Endothelial cell of hepatic sinusoid (primary cell): ENCODE measurements at regions not wholly inside any gene's neighbourhood (a gene's known extent, or its start where the extent isn't known, plus 50 kb on each side); places are given as distances from the start of the nearest gene placed in this dataset.
"Not testable (repeated sequence)": the region's sequence is repeated elsewhere in the genome, so short reads cannot be mapped to it uniquely, and the experiment has no call there.

ENCODE experiments used
- in situ Hi-C: cut with HindIII; loops from 2 replicates; pipeline ENCODE4 v1.10.0; 2017; ENCODE audit warnings: low sequenced_read_pairs

- in situ Hi-C loops, result no loop called here
These were observed 108.5 kb downstream of the COPRS start for GRCh38 chr17:31750578-31750977.

GRCh38 chr17:31748881-31749280 is 110.2 kb downstream of the COPRS start:
- in situ Hi-C loops, result no loop called here

GRCh38 chr17:31746884-31747495 is 112.1 kb downstream of the COPRS start:
- in situ Hi-C loops, result no loop called here

- in situ Hi-C loops, result no loop called here
These were observed 113.0 kb downstream of the COPRS start for GRCh38 chr17:31745964-31746600.

GRCh38 chr17:31744511-31744951 is 114.5 kb downstream of the COPRS start:
- in situ Hi-C loops, result no loop called here

GRCh38 chr17:31743797-31744196 is 115.2 kb downstream of the COPRS start:
- in situ Hi-C loops, result no loop called here

- in situ Hi-C loops, result no loop called here
These were observed 117.7 kb downstream of the COPRS start for GRCh38 chr17:31741371-31741770.

- in situ Hi-C loops, result no loop called here
These were observed 118.4 kb downstream of the COPRS start for GRCh38 chr17:31740611-31741082.

- in situ Hi-C loops, result no loop called here
These were observed 119.9 kb downstream of the COPRS start for GRCh38 chr17:31738996-31739699.

GRCh38 chr17:31738488-31738887 is 120.6 kb downstream of the COPRS start:
- in situ Hi-C loops, result no loop called here

- in situ Hi-C loops, result no loop called here
These were observed 121.0 kb downstream of the COPRS start for GRCh38 chr17:31738067-31738466.

- in situ Hi-C loops, result no loop called here
These were observed 122.0 kb downstream of the COPRS start for GRCh38 chr17:31736855-31737625.

- in situ Hi-C loops, result no loop called here
These were observed 125.7 kb downstream of the COPRS start for GRCh38 chr17:31733326-31733725.

- in situ Hi-C loops, result not testable (repeated sequence)
These were observed 127.4 kb downstream of the COPRS start for GRCh38 chr17:31731585-31732154.

GRCh38 chr17:31731118-31731517 is 127.9 kb downstream of the COPRS start:
- in situ Hi-C loops, result no loop called here

- in situ Hi-C loops, result no loop called here
These were observed 132.0 kb downstream of the COPRS start for GRCh38 chr17:31726980-31727427.

GRCh38 chr17:31724619-31725018 is 134.4 kb downstream of the COPRS start:
- in situ Hi-C loops, result no loop called here

GRCh38 chr17:31724026-31724425 is 135.0 kb downstream of the COPRS start:
- in situ Hi-C loops, result no loop called here

GRCh38 chr17:31722251-31723056 is 136.6 kb downstream of the COPRS start:
- in situ Hi-C loops, result no loop called here
